ENCODE measurements at regions not wholly inside any gene's neighbourhood (a gene's known extent, or its start where the extent isn't known, plus 50 kb on each side); places are given as distances from the start of the nearest gene placed in this dataset.

GRCh38 chr4:74543231-74543781, 98.4 kb downstream of the AREG start:
- TF ChIP-seq CTCF (IDR thresholded peaks at IDR 0.05; ENCODE audit: low read depth, low read length, poor library complexity, severe bottlenecking) = no peak
- no peak for TF ChIP-seq EZH2phosphoT487 (IDR thresholded peaks at IDR 0.05; ENCODE audit: borderline replicate concordance, low read length)
